ENCODE measurements at regions not wholly inside any gene's neighbourhood (a gene's known extent, or its start where the extent isn't known, plus 50 kb on each side); places are given as distances from the start of the nearest gene placed in this dataset.

- DNase-seq (ENCODE audit: low read depth in 2 of 2): no peak
Observed at GRCh38 chr2:196587056-196587455, 52.5 kb upstream of the CCDC150 start.

DNA sequence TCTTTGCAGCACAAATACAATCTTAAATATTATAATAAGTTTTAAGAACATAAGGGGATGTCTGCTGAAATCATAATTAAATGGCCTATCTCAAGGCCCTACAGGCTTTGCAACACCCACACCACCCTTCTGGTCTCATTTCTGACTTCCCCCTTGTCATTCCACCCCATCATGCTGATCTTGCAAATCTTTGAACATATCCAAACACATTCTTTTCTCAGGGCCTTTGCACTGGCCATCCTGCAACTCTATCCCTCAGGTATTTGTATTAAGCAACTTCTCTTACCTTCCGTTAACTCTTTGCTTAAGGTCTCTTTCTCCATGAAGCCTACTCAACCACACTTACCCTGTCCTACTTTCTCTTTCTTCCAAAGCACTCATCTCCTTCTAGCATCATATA lies 51.8 kb upstream of the CCDC150 start:
- DNase-seq (ENCODE audit: low read depth in 2 of 2): no peak

DNA sequence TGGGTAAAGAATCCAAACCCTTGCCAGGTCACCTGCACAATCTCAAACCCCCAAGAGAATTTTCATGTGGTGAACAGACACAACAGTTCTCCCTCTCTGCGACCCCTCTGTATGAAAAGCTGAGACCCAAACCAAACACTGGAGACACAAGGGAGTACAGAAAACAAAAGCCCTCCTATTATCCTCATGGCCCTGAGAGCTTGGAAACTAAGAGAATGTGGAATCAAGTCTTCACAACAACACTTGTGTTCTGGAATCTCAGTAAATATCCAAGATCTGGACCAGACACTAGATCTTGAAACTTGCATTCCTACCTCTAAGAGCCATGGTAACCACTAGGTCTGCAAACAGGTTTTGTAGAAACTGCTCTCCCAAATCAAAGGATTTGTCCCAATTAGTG lies 50.1 kb upstream of the CCDC150 start:
- DNase-seq (ENCODE audit: low read depth in 2 of 2): no peak
